NCI-H446 treated with DMSO at 0.1 percent for 48 hours (cell line): ENCODE measurements at regions not wholly inside any gene's neighbourhood (a gene's known extent, or its start where the extent isn't known, plus 50 kb on each side); places are given as distances from the start of the nearest gene placed in this dataset.
"Not testable (repeated sequence)": the region's sequence is repeated elsewhere in the genome, so short reads cannot be mapped to it uniquely, and the experiment has no call there.

Source experiments
- DNase-seq: peaks from one replicate; lab custom pipeline; 2025; lab: John Stamatoyannopoulos, UW

DNA sequence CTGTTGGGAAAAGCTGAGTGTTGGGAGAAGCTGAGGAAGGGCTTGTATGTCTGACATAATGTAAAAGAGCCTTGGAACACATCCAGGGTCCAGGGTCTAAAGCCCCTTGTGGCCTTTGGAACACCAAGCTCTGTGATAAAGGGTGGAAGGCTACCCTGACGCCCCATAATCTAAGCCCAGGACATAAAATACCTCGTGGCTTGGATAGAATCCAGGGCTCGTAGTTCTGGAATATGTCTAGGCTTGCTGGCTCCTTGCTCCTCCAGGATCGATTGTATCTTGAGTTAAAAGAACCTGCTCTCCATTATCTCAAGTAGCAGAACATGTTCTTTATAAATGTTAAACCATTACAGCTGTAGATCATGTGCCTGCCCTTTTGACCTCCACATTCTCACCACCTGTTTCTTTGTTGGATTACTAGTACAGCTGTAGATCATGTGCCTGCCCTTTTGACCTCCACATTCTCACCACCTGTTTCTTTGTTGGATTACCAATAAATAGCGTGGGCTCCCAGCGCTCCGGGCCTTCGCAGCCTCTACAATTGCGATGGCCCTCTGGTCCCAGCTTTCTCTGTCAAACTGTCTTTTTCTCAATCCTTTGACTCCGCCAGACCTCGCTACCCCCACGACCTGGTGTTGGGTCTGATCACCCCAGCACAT lies 246.9 kb upstream of the KCNH7 start:
- not testable (repeated sequence) for DNase-seq

DNA sequence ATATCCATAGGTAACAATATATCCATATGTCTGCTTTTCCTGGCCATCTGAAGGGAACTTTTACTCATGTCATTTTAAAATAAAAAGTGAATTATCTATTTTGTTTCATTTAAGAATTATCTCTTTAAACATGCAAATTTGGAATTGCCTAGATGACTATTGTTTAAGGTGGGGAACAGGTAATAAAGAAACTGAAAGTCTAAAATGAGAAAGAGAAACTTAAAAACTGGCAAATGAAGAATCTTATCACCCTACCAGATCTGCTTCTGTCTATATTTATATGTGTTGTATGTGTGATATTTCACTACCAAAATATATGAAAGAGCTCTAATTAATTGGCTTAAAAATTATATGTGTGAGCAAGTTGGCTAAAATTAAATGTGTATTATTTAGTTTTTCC lies 243.2 kb upstream of the KCNH7 start:
- no peak for DNase-seq

DNA sequence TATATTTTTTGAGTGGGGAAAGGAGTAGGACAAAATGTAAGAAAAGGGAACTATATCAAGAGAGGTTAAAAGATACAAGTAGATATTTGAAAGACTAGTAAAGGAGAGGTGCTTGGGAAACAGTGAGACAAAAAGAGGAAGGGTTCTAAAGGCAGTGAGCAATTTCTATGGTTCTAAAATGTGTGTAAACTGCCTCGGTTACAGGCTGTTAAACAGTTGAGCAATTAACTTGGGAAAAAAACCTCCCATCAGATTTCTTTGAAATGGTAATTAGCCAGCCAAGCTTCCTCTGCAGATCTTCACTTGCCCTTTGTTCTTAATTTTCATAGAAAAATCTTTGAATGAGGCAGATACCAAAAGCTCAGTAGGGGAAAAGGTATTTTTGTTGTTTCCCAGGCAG lies 238.7 kb upstream of the KCNH7 start:
- DNase-seq: no peak

DNA sequence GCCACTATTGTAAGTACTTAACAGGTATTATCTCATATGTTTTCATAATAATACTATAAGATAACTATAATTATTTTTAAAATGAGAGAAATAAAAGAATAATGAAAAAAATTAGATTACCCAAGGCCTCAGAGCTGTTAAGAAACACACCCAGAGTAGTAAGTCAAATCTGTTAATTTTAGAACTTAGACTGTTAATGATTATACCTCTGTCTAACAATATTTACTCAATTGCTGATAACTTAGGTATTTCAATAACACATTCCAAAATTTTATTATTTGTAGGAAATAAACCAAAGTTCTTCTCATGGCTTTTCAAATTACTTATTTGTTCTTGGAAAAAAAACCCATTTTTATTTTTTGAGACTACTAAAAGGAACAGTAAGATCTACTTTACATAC lies 227.5 kb upstream of the KCNH7 start:
- DNase-seq: no peak

DNA sequence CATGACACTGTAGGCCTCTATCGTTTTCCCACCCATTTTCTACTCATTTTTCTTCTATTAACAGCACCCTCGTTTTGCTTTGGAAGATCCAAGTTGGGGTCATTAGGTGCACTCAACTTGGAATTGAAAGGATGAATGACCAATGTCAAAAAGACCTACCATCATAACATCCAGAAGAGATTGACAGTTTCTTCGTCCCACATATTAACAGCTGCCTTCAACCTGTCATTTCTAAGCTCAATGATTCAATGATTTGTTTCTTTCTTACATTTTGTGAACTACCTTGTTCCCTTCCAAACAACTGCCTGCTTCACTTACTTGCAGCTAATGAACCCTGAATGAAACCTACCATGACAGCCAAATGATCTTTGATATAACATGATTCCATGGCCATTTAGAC lies 224.0 kb upstream of the KCNH7 start:
- no peak for DNase-seq

DNA sequence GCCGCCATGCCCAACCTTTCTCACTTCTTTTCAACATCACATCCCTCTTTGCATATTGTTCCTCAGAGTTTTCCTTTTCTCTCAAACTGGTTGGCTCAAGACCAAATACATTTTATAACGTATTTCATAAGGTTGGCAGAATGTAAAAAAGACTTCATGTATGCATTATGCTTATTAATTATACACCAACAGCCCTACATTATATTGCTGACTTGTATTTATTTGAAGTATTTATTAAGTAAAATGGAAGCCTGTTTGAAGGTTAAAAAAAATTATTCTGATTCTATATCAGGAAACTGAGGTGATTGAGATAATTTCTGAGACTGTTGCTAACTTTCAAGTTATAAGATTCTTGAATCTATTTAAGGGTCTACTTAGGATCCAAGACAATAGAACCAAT lies 208.0 kb upstream of the KCNH7 start:
- no peak for DNase-seq

DNA sequence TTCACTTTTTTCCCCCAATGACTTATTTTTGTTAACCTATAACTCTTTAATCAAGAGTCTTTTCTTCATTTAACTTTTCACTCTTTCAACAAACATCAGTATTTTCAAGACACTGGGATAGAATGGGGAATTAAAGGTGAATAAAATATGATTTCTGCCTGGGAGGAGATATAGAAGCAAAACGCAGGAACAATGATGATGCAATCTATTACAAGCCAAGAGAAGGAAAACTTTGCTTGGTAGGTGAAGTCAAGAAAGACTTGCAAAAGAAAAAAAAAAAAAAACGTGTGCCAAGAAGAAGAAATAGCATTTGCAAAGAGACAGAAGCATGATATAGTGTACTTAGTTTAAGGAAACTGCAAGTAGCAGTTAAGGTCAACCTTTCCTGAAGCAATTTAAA lies 207.3 kb upstream of the KCNH7 start:
- DNase-seq: no peak

DNA sequence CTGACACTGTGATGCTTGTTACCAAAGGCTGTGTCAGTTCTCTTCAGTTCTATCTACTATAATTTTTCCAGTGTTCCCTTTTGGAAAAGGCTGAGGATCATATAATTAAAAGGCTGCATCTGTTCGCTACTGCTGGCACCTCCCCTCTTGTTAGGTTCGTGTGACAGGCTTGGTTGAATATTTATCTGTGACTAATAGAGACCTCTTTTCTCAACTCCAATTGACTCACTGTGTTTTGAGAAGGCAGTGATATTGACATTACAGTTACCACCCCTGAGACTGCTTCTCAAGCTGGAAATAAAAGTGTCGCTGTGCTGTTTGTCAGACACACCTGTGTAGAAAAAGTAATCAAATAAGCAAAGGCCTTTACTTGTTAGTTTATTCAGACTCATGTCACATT lies 205.5 kb upstream of the KCNH7 start:
- DNase-seq: no peak

DNA sequence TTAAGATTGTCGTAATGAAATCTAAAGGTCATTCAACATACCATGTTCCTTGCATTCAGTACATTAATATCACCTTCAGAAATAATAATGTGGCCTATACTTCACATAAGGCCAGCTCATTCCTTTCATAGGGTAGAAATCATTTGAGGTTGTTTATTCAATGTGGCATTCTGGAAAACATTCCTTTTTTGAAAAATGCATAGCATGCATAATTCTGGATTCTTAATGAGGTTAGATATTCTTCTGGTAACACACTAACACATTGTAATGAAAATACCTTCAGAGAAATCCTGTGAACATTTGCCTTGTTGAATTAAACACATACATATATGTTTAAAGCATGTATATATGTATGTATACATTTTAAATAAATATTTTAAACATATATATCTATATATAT lies 204.6 kb upstream of the KCNH7 start:
- no peak for DNase-seq

DNA sequence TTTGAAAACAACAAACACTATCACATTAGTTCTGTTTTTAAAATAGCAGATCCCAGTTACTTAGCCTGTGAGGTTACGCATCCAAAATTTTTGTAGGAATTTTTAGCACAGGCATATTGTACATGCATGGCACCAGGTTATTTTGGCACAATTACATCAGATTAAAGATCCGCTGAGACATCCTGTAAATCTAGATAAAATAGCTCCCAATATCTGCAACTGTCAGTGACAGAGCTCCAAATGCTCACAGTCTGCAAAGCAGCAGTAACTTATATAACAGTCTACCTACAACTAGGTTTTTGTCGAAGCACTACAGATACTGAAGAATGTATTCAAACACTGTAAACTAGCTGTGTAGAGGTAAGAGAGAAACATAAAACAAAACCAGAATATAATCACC lies 200.7 kb upstream of the KCNH7 start:
- no peak for DNase-seq

DNA sequence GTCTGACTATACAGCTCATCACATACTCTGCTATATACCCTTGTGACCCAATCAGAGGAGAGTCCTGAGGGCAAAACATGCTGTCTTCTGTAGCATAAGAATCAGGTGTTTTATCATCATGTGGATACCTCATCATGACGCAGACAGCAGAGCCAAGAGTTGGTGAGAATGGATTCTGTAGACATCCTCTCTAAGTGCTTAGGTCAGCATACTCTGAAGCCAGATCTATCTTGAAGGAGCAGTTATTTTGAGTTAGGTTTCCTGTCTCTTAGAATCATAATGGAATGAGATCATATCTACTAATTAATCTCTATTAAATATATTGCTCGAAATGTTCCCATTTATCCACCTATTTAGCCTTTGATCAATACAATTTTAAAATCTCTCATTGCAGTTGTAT lies 190.2 kb upstream of the KCNH7 start:
- DNase-seq: no peak

DNA sequence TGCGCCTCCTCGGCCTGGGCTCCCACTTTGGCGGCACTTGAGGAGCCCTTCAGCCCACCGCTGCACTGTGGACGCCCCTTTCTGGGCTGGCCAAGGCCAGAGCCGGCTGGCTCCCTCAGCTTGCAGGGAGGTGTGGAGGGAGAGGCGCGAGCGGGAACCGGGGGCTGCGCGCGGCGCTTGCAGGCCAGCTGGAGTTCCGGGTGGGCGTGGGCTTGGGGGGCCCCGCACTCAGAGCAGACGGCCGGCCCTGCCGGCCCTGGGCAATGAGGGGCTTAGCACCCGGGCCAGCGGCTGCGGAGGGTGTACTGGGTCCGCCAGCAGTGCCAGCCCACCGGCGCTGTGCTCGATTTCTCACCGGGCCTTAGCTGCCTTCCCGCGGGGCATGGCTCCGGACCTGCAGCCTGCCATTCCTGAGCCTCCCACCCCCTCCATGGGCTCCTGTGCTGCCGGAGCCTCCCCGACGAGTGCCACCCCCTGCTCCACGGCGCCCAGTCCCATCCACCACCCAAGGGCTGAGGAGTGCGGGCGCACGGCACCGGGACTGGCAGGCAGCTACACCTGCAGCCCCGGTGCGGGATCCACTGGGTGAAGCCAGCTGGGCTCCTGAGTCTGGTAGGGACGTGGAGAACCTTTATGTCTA lies 187.7 kb upstream of the KCNH7 start:
- DNase-seq: not testable (repeated sequence)

DNA sequence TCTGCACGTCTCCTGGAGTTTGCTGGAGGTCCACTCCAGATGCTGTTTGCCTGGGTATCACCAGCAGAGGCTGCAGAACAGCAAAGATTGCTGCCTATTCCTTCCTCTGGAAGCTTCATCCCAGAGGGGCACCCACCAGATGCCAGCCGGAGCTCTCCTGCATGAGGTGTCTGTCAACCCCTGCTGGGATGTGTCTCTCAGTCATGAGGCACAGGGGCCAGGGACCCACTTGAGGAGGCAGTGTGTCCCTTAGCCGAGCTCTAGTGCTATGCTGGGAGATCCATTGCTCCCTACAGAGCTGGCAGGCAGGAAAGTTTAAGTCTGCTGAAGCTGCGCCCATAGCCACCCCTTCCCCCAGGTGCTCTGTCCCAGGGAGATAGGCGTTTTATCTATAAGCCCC lies 178.3 kb upstream of the KCNH7 start:
- not testable (repeated sequence) for DNase-seq

DNA sequence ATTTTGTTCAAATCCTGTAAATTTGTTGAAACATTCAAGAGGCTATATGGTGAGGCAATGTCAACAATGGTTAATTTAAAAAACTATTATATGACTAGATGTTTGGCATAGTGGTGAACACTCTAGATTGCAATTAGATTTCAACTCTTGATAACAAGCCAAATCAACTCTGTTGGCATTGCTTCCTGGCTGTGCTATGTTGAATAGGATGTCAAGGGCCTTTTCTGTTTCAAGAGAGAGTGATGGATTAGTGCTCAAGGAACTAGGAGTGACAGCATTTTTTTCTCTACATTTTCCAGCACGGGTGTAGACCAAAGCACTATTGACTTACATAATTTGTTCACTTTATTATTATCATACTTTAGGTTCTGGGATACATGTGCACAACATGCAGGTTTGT lies 172.4 kb upstream of the KCNH7 start:
- DNase-seq: peak; percentile 49

DNA sequence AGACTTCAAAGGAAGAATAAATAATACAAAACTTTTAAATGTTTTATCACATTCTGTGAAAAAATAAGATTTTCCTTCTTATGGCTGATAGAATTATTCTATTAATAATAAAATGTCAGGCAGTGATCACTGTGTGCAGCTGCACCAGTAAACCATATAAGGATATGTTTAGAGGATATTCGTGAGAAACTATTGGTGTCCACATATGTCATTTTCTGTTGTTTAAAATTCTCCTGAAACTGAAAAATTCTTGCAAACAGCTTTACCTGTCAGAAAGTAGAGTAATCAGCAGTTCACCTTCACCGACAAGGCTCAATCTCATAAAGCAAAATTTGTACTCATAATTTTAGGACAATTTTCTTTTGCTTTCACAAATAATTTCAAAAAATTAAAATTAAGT lies 170.1 kb upstream of the KCNH7 start:
- DNase-seq: no peak

DNA sequence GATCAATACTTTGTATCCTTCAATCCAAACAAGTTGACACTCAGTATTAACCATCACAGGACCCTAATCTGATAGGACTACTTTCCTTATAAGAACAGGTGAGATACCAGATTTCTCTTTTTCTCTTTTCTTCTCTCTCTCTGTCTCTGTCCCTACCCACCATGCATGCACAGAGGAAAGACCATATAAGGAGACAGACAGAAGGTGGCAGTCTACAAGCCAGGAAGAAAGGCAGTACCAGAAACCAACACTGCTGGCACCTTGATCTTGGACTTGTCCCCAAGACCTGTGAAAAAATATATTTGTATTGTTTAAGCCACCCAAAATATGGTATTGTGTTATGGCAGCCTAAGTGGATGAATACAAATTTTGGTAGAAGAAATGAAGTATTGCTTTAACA lies 156.2 kb upstream of the KCNH7 start:
- no peak for DNase-seq

DNA sequence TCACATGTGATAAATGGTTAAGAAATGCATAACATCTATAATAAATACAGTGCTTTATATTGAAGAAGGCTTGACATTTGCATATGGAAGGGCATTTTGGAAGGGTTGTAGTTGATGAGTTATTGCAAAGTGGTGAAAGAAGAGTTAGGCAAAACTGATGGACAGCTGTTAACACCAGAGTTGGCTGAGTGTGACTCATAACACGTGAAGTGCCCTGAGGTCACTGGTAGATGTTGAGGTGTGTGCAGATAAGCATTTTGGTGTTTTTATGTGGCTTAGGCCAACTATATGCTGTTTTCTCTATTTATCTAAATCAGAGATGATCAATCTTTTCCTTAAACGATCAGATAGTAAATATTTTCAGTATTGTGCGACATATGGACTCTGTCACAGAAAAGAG lies 154.3 kb upstream of the KCNH7 start:
- peak; percentile 16 for DNase-seq

DNA sequence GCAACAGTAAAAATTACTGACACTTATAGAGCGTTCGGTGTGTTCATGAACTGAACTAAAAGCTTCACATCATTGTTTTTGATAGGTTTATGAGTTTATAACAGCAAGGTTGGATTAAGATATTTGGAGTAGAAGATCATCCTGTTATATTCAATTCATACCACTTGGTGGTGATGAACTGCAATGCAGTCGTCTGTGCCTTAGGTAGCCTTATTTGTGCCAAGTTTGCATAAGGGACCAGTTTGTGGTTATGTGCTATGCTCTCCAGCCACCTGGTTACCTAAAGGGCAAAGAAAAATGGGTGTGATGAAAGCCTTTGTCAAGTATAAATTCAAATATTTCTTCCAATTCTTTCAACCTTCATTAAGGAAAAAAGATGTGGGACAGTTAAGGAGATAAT lies 150.9 kb upstream of the KCNH7 start:
- no peak for DNase-seq

DNA sequence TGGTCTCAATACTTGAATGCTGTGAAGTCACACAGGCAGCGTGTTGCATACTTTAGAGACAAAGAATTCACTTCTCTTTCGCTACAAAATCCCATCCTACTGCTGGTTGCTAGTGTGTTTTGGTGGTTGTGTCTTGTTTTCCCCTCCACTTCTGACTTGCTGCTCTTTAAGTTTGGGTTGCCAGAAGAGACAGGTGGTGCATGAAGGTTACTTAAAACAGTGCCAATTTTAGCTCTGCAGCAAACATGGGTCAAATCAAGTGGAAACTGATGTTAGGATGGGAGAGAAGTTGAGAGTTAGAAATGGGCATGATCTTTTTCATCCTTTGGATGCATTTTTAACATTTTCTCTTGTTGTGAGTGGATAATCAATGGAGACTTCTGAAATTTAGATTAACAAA lies 136.2 kb upstream of the KCNH7 start:
- peak; percentile 82 for DNase-seq

DNA sequence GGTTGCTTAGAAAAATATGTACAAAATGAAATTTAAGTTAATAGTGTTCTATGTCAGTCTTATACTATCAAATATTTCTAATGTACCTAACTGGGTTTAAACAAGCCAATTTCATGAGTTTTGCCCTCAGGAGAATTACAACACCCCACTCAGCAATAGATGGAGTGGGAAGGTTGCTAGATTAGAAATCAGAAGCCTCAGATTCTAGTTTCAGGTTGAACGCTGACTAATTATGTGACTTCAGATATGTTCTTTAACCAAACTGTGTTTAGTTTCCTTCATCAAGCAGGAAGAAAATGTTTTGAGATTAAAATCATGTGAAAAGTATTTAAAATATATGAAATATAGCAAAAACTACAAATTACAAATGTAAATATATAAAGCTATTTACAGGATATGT lies 133.8 kb upstream of the KCNH7 start:
- no peak for DNase-seq

DNA sequence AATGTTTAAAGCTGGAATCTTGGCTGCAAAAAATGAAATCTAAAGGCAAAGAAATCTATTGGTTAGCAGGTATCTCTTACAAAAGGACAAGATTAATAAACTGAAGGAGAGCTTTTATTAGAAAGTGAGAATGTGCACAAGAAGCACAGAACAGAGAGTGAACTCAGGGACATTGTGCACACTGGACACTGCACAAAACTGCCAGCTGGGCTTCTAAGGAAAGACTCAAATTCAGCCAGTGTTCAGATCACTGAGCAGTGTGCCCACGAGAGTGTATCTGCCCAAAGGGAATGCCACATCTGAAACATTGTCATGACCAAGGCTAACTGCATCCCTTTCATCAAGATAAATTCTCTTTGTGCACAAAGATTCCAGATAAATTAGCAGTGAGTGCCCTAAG lies 129.7 kb upstream of the KCNH7 start:
- DNase-seq: no peak

DNA sequence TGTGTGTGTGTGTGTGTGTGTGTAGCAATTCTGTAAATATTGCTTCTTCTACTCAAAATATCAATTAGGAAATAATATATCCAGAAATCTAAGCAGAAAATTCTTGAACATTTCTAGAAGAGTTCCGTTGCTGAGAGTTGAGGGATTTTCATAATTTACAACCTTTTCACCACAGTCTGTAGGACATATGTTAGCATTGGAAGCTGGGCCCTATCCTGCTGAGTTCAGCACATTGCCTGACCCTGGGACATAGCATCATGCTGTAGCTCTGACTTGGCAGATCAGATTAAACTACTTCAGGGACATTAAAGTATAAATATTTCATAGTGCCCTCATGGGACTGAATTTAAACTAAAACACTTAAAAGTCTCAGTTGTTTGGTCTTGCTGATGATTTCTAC lies 129.2 kb upstream of the KCNH7 start:
- no peak for DNase-seq

DNA sequence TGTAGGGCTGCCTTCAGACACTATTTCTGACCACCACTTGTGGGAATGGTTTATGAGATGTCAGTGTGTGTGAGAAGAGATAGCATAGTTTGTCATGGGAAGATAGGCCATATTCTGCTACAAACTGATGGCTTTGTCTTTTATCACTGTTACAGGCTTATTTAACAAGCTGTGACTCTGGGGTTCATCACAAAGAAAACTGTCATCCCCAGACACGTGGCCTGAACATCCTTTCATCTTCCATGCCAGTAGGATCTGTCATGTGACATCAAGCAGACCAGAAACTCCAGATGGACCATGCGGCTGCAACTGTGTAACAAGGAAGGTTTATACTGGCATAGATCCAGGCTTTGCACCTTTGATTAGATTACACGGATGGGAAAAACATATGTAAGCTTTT lies 128.6 kb upstream of the KCNH7 start:
- no peak for DNase-seq

DNA sequence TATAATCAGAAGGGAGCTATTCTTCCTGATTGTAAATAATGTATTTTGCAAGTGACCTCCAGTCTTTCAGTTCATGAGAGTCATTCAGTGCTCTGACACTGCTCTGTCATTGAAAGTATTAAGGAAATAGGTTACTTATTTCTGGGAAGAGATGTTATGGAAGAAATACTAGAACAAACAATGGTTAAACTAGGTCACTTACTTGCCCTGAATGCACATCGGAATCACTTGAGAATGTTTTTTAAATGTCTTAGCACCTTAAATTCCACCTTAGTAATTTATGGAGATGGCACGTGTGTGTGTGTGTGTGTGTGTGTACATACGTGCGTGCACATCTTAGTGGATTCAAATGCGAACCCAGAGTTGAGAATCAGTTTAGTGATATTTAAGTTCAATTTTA lies 126.6 kb upstream of the KCNH7 start:
- no peak for DNase-seq
